GM12892 (cell line): ENCODE measurements at regions not wholly inside any gene's neighbourhood (a gene's known extent, or its start where the extent isn't known, plus 50 kb on each side); places are given as distances from the start of the nearest gene placed in this dataset.

ENCODE experiments used
- POLR2AphosphoS5 ChIP-seq: IDR thresholded peaks from 2 replicates; pipeline ENCODE4 v1.6.1; 2011; ENCODE audit warnings: low read depth, low read length, control low read depth
- TAF1 ChIP-seq: IDR thresholded peaks from 2 replicates; pipeline ENCODE4 v1.6.1; 2011; ENCODE audit warnings: low read depth, mild to moderate bottlenecking, control low read depth, low read length, borderline replicate concordance

DNA sequence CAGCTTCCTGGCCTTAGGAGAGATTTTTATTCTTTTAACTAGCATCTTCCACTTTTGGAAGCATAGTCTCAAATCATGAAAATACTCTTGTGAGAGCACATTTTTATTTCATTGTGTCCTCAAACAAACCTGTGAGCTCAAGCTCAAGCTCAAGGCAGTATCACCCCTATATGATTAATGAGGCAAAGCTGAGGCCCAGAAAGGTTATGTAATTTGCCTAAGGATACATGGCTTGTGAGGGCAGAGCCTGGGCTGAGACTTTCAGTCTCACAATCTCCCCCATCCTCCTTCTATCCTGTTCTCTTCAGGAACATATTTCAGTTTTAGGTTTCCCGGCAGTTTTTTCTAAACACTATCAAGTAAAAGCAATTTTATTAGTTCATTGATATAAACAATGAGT is 359.5 kb downstream of the PTEN start:
- TF ChIP-seq POLR2AphosphoS5 (no peak), TAF1 (no peak)
